LoVo (cell line): ENCODE measurements at regions not wholly inside any gene's neighbourhood (a gene's known extent, or its start where the extent isn't known, plus 50 kb on each side); places are given as distances from the start of the nearest gene placed in this dataset.
A peak's percentile ranks its signal among the peaks of the same experiment; 100 is the strongest.

Experiments
- DNase-seq: peaks from one replicate; pipeline ENCODE4 v3.0.0-alpha.2; 2016; ENCODE audit warnings: low spot score

- no peak for DNase-seq
Observed at GRCh38 chr13:73449252-73449651, 390.4 kb downstream of the KLF5 start.

DNA sequence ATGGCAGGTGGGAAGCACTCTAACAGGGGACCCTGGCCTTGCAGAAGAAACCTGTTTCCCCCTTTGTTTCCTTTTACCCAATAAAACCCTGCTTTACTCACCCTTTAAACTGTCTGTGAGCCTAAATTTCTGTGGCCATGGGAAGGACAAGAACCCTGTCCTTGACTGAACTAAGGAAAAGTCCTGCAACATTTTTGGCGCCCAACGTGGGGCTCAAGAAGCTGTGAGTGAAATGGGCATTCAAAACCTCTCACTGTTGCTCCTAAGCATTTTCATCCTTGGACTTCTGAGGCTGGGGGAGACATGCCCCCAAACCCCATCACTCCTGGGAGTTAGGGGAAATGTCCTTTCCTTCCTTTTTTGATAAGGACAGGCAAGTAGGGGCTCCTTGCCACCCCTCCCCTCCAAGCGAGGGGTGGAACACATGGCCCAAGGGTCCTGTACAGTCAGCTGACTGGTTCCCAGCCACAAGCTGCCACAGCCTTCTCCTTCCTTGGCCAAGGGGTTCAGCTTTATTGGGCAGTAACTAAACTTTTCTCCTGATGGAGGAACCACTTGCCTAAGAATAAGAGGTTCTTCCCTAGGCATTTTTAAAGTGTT is 381.6 kb downstream of the KLF5 start:
- no peak for DNase-seq

- no peak for DNase-seq
Observed at GRCh38 chr13:73433890-73434289, 375.1 kb downstream of the KLF5 start.

DNA sequence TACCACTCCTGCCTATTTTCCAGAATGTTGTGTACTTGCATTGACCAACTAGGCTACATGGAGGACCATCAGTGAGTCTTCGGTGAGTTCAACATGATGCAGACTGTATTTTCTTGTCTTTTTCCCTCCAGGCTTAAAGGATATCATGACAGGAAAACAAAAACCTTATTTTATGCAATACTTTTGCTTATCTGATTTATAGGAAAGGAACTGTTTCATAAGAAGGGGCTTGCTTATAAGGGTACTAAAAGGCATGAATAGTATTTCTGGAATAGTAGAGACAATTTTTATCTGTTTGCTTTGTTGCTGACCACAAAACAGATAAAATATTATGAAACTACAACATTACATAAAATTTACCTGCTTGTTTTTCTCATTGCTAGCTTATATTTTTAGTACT is 374.7 kb downstream of the KLF5 start:
- DNase-seq: no peak

DNA sequence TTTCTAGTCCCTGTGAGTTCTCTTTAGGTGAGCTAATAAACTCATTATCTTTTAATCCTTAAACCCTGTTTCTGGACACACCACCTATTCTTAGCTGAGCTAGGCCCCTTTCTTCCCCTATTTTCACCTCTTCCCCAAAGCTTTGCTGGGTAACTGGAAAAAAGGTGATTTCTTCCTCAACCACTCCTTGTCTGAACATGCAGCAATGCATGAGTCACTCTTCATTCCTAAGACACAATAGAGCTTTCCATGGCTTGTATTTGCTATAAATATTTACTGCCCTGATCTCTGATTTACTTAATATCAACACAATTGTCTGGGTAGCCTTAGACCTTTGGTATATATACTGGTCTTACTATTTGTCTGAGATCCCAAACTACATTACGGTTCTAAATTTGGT is 370.9 kb downstream of the KLF5 start:
- DNase-seq: peak; percentile 88

- no peak for DNase-seq
Observed at GRCh38 chr13:73428706-73429105, 369.9 kb downstream of the KLF5 start.

DNA sequence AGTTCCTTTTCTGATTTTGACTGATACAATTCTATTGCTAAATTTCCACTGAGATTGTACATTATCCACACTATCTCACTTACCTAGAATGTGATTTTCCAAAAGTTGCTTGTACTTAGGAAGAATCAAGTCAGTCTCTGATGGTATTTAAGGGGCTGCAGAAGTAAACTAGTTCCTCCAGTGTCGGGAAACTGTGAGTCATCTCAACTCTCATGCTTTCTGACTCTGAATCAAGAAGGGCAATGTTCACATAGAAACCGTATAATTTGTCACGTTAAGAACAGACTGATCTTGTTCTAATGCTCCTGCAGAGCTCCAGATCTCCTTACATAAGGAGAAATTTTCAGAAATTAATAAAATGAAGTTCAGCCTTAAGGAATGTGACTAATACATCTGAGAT is 369.3 kb downstream of the KLF5 start:
- DNase-seq: peak; percentile 76

GRCh38 chr13:73422973-73423372 is 364.2 kb downstream of the KLF5 start:
- no peak for DNase-seq

DNA sequence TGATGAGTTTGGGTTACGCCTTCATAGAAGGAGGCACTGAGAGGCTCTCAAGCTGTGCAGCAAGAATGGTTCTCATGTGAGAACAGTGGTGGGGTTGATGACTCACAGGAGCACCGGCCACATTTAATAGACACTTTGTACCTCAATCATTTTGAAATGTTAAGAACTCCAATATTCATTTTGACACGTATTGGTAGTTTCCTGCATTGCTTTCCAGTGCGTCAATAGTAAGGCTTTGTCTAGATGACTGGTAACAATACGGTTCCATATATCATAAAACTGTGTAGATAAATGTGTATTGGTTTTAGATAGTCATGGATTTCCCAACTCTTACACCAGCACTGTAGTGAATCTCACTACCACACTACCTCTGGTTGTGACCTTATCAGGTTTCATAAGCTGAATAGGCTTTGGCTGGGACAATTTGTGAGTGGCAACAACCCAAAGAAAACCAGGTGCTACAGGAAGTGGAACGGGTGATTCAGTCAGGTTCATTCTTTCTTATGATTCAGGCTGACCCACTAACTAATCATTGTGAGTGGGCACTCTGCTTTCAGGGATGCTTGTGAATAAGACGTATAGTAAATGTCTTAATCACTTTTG is 362.6 kb downstream of the KLF5 start:
- peak; percentile 84 for DNase-seq

DNA sequence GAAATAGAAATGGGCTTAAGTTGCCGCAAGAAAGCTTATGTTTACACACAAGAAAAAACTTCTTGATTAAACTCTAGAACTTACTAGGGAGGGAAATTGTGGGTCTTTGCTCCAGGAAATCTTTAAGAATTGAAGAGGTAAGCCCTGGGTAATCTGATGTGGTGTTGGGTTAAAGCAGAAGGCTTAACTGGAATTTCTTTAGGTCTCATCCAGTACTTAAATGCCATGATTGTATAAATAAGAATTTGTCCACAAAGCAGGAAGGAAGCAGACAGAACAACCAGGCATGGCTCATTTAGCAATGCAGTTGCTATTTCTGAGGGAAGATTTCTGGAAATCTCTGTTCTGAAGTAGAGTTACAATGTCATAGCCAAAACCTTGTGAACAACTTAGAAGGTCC is 360.4 kb downstream of the KLF5 start:
- DNase-seq: no peak

- DNase-seq: no peak
Observed at GRCh38 chr13:73417012-73417615, 358.3 kb downstream of the KLF5 start.

- no peak for DNase-seq
Observed at GRCh38 chr13:73416093-73416492, 357.3 kb downstream of the KLF5 start.

DNA sequence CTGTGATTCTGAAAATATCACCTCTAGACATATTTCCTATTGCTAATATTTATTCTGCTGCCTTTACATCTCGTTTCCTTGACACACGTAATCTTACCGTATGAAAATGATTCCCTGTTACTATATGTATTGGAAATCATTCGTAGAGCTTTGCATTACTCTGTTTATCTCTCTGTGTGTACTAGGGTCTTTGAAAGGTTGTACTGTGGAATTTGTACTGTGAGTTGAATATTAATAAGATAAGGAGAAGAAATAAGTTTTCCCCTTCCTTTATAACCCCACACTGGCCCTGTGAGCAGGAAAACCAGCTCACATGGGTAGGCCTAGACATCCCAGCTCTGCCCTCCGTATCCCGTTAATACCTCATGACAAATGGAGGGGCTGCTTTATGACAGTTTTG is 354.9 kb downstream of the KLF5 start:
- no peak for DNase-seq

DNA sequence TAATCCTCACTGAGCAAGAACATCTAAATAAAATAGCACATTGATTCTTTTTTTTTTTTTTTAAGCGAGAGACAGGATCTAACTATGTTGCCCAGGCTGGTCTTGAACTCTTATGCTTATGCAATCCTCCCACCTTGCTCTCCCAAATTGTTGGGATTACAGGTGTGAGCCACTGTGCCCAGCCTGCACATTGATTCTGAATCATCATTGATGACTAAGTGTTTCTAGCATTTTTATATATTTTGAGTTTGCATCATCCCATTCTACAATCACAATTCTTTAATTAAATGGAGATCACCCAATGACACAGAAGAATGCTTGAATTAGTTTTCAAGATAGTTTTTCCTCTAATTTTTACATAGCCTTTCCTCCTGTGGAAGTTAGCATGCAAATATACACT is 354.1 kb downstream of the KLF5 start:
- peak; percentile 62 for DNase-seq

DNA sequence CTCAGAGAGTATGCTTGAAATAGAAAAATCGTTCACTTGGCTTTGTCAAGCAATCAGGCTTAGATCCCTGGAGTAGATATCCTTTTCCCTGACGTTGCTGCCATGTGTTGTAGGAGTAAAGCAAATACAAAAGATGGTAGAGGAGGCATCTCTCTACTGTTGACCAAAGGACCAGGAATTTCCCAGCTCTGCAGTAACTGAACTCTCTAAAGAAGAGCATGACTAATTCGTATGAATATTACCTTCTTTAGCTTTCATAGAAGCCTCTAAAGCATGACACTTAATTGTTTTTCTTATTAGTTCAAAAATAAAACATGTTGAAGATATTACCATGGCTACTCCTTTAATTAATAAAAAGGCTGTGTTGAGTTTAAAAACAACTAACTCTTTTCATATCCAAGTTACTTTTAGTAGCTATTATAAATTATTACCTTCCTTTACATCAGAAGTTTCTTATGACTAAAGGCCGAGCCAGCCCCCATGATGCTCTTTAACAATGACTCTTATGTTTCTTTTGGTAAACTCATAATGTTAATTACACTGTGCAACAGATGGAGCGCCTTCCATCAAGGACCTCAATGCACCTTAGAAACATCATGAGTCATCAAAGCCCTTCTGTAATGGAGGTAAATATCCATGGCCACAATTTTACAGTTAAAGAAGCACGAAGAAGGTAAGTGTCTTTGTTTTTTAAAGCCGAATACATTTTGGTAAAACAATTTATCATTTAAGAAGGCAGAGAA is 352.4 kb downstream of the KLF5 start:
- DNase-seq: peak; percentile 71

- DNase-seq: no peak
Observed at GRCh38 chr13:73406454-73406853, 347.6 kb downstream of the KLF5 start.

DNA sequence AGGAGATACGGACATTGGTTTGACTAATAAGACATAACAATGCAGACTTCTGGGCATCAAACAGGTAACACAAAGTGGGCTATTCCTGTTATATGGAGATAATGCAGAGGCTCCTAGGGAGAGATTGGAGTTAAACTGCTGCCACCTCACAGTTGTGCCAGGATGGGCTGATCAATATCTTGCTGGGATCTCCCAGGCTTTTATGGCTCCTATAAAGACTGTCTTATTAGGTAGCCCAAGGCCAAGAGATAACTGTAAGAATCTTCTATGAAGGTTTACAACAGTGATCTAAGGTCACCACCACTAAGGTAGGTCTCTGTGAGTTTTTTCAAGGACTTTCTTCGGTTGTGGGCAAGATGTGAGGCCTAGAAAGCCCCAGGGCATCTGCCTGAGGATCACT is 345.8 kb downstream of the KLF5 start:
- DNase-seq: no peak

GRCh38 chr13:73403355-73404120 is 344.7 kb downstream of the KLF5 start:
- DNase-seq: no peak

DNA sequence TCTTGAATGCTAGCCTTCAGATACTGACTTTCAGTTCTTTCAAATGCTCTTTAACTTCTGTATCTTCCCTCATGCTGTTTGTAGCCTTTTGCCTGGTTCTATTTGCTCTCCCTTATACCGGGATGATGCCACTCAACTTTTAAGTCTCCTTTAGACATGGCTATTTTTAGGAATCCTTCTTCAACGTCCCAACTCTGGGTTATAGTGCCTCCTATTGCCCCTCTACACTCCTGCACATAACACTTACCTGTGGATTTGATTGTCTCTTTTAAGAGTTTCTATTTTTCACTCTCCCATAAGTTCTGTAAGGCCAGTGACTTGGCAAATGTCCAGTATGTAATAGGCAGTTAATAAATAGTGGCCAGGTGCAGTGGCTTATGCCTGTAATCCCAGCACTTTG is 343.0 kb downstream of the KLF5 start:
- no peak for DNase-seq

- DNase-seq: peak; percentile 92
Observed at GRCh38 chr13:73399347-73400216, 340.8 kb downstream of the KLF5 start.
